GM23248 (cell line): ENCODE measurements at regions not wholly inside any gene's neighbourhood (a gene's known extent, or its start where the extent isn't known, plus 50 kb on each side); places are given as distances from the start of the nearest gene placed in this dataset.

Experiments used
- EZH2 ChIP-seq: fragments of 200-600 bp; sonication (generic); IDR thresholded peaks from 2 replicates; pipeline ENCODE4 v1.6.1; 2018; ENCODE audit warnings: antibody characterized with exemption, mild to moderate bottlenecking; ENCODE audit not compliant: insufficient read depth, poor library complexity, severe bottlenecking
- EZH2phosphoT487 ChIP-seq: fragments of 200-600 bp; sonication (generic); IDR thresholded peaks from 2 replicates; pipeline ENCODE4 v1.6.1; 2018; ENCODE audit warnings: antibody characterized with exemption, moderate library complexity, mild to moderate bottlenecking, low read depth; ENCODE audit not compliant: insufficient read depth

DNA sequence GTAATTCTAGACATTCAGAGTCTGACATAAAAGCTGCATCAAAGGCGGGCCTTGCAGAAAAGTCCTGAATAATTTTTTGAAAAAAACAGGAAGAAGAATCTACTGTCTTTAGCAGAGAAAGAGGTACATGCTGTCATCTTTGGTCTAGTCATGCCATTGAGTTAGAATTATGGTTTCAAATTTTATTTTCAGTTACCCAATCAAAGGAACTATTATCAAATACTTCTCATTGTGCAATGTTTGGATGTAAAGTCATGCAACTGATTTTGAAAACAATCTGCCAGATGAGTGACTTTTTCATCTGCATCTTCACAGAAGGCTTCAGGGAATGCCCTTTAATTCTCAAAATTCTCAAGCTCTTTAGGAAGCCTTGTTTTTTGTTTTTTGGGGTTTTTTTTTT lies 803.5 kb downstream of the FLRT2 start:
- TF ChIP-seq EZH2phosphoT487 (no peak), EZH2 (no peak)
